H1 (cell line): ENCODE measurements at regions not wholly inside any gene's neighbourhood (a gene's known extent, or its start where the extent isn't known, plus 50 kb on each side); places are given as distances from the start of the nearest gene placed in this dataset.

Source experiments
- CTCF ChIA-PET: fragments of 300-600 bp; sonication (Branson Sonifier 250); formaldehyde crosslinking; loops from one replicate; lab custom pipeline; 2021; ENCODE audit not compliant: partially characterized antibody; lab: Charles Lee
- POLR2A ChIA-PET: fragments of 300-600 bp; sonication (Branson Sonifier 250); formaldehyde crosslinking; loops from one replicate; lab custom pipeline; 2021; ENCODE audit warnings: inconsistent platforms; ENCODE audit not compliant: partially characterized antibody; lab: Charles Lee
- DNase-seq, 2 experiments: peaks; one replicate each; pipeline versions ENCODE4 v3.0.0 to v3.0.0-alpha.2; 2010 to 2022; ENCODE audit warnings: low spot score in 2 of 2, low read depth in 1 of 2, mixed read lengths in 1 of 2
- FAIRE-seq: peaks from 2 replicates; lab custom pipeline; 2011; peaks lifted over from hg19 to GRCh38; lab: Jason Lieb, UNC
- H2AFZ ChIP-seq: 2 replicates; pipeline ENCODE4 v1.8.1; 2012; ENCODE audit warnings: low read length, inconsistent platforms
- H2AK5ac ChIP-seq: 2 replicates; pipeline ENCODE4 v1.6.1; 2013; ENCODE audit warnings: low read depth, low read length
- H2BK120ac ChIP-seq: replicated peaks from 2 replicates; pipeline ENCODE3; 2013; ENCODE audit warnings: low read depth, low read length, inconsistent platforms
- H2BK12ac ChIP-seq: 2 replicates; pipeline ENCODE4 v1.6.1; 2013; ENCODE audit warnings: low read depth, low read length
- H2BK15ac ChIP-seq: 2 replicates; pipeline ENCODE4 v1.6.1; 2013; ENCODE audit warnings: low read length
- H2BK20ac ChIP-seq: 2 replicates; pipeline ENCODE4 v1.6.1; 2013; ENCODE audit warnings: low read length
- H2BK5ac ChIP-seq: 2 replicates; pipeline ENCODE4 v1.6.1; 2013; ENCODE audit warnings: low read depth, low read length
- H3K14ac ChIP-seq: 2 replicates; pipeline ENCODE4 v1.6.1; 2013; ENCODE audit warnings: inconsistent platforms; ENCODE audit not compliant: insufficient read length
- H3K18ac ChIP-seq: 2 replicates; pipeline ENCODE4 v1.6.1; 2013; ENCODE audit warnings: low read length; ENCODE audit errors: extremely low read depth
- H3K23ac ChIP-seq: 2 replicates; pipeline ENCODE4 v1.6.1; 2013; ENCODE audit warnings: inconsistent platforms; ENCODE audit not compliant: insufficient read length
- H3K23me2 ChIP-seq: 2 replicates; pipeline ENCODE4 v1.6.1; 2013; ENCODE audit warnings: low read depth, low read length
- H3K27ac ChIP-seq: 2 replicates; pipeline ENCODE4 v1.6.1; 2011; ENCODE audit warnings: low read depth, low read length, inconsistent platforms
- H3K27me3 ChIP-seq, 4 experiments: replicated peaks in 1 of 4; 1 replicate in 1 of 4; 2 replicates in 3 of 4; pipeline versions ENCODE4 v1.6.1 to v1.8.1; 2011 to 2013; ENCODE audit warnings: low read length in 3 of 4, mild to moderate bottlenecking in 3 of 4, inconsistent platforms in 2 of 4, mixed read lengths in 2 of 4, moderate library complexity in 1 of 4; ENCODE audit not compliant: control insufficient read depth in 3 of 4, insufficient read depth in 3 of 4; ENCODE audit errors: extremely low read depth in 1 of 4
- H3K36me3 ChIP-seq, 4 experiments: 2 replicates each; pipeline versions ENCODE4 v1.6.1 to v1.8.1; 2011 to 2013; ENCODE audit warnings: mild to moderate bottlenecking in 4 of 4, low read length in 3 of 4, moderate library complexity in 2 of 4, control low read depth in 1 of 4, inconsistent platforms in 1 of 4; ENCODE audit not compliant: insufficient read depth in 4 of 4, control insufficient read depth in 2 of 4
- H3K4ac ChIP-seq: replicated peaks from 2 replicates; pipeline ENCODE3; 2013; ENCODE audit warnings: low read length, low read depth, mixed read lengths, inconsistent platforms; ENCODE audit not compliant: insufficient read length
- H3K4me1 ChIP-seq, 4 experiments: replicated peaks in 1 of 4; 1 replicate in 1 of 4; 2 replicates in 3 of 4; pipeline versions ENCODE4 v1.6.1 to v1.8.1; 2011 to 2013; ENCODE audit warnings: low read length in 3 of 4, inconsistent platforms in 2 of 4, mixed read lengths in 1 of 4; ENCODE audit not compliant: insufficient read depth in 4 of 4, control insufficient read depth in 3 of 4
- H3K4me2 ChIP-seq, 2 experiments: 2 replicates each; pipeline versions ENCODE4 v1.6.1 to v1.8.1; 2011 to 2013; ENCODE audit warnings: low read depth in 2 of 2, low read length in 2 of 2, control low read depth in 1 of 2, inconsistent platforms in 1 of 2, mild to moderate bottlenecking in 1 of 2; ENCODE audit not compliant: insufficient read depth in 1 of 2
- H3K4me3 ChIP-seq, 4 experiments: fragments of 200-600, 300-600 bp in 1 of 4; sonication (generic), shearing (Covaris generic), sonication (Bioruptor Twin) in 1 of 4; 2 replicates each; pipeline versions ENCODE4 v1.5.1 to v1.8.1; 2011 to 2016; ENCODE audit warnings: low read length in 4 of 4, low read depth in 3 of 4, control low read depth in 2 of 4, inconsistent platforms in 2 of 4, mild to moderate bottlenecking in 2 of 4, mixed read lengths in 1 of 4, moderate library complexity in 1 of 4; ENCODE audit not compliant: insufficient read depth in 2 of 4; ENCODE audit errors: extremely low read depth in 1 of 4
- H3K56ac ChIP-seq: replicated peaks from 2 replicates; pipeline ENCODE3; 2013; ENCODE audit warnings: low read depth, mild to moderate bottlenecking, mixed read lengths, low read length, inconsistent platforms; ENCODE audit not compliant: insufficient read length
- H3K79me1 ChIP-seq: 2 replicates; pipeline ENCODE4 v1.6.1; 2013; ENCODE audit warnings: low read depth, low read length, control low read depth
- H3K79me2 ChIP-seq, 2 experiments: 2 replicates each; pipeline versions ENCODE4 v1.6.1 to v1.8.1; 2012 to 2013; ENCODE audit warnings: low read length in 2 of 2, mild to moderate bottlenecking in 2 of 2, inconsistent platforms in 1 of 2; ENCODE audit not compliant: insufficient read depth in 2 of 2, control insufficient read depth in 1 of 2
- H3K9ac ChIP-seq, 4 experiments: replicated peaks in 1 of 4; 1 replicate in 1 of 4; 2 replicates in 3 of 4; pipeline versions ENCODE4 v1.6.1 to v1.8.1; 2011 to 2013; ENCODE audit warnings: low read depth in 3 of 4, low read length in 3 of 4, control low read depth in 2 of 4, mild to moderate bottlenecking in 2 of 4, moderate library complexity in 2 of 4, inconsistent platforms in 1 of 4; ENCODE audit errors: extremely low read depth in 1 of 4
- H3K9me3 ChIP-seq, 2 experiments: 2 replicates each; pipeline versions ENCODE4 v1.6.1 to v1.8.1; 2012 to 2013; ENCODE audit warnings: mild to moderate bottlenecking in 2 of 2, moderate library complexity in 2 of 2, control low read depth in 1 of 2, inconsistent platforms in 1 of 2, low read depth in 1 of 2, low read length in 1 of 2, mixed read lengths in 1 of 2; ENCODE audit not compliant: insufficient read depth in 2 of 2
- H4K20me1 ChIP-seq, 2 experiments: replicated peaks in 1 of 2; 2 replicates each; pipeline versions ENCODE3 to v1.8.1; 2011 to 2013; ENCODE audit warnings: inconsistent platforms in 2 of 2, low read length in 2 of 2, mild to moderate bottlenecking in 1 of 2; ENCODE audit not compliant: insufficient read depth in 2 of 2, control insufficient read depth in 1 of 2
- H4K5ac ChIP-seq: 2 replicates; pipeline ENCODE4 v1.6.1; 2013; ENCODE audit warnings: low read length, low read depth, mixed read lengths, inconsistent platforms; ENCODE audit not compliant: insufficient read length
- H4K8ac ChIP-seq: 2 replicates; pipeline ENCODE4 v1.8.0; 2013; ENCODE audit warnings: mild to moderate bottlenecking, moderate library complexity, low read length, inconsistent platforms; ENCODE audit not compliant: insufficient read depth; ENCODE audit errors: extremely low read depth
- H4K91ac ChIP-seq: replicated peaks from 2 replicates; pipeline ENCODE3; 2013; ENCODE audit warnings: low read length, mixed read lengths, inconsistent platforms; ENCODE audit not compliant: insufficient read length
- CBX8 ChIP-seq: fragments of 300-800, 300-1000 bp; sonication (generic); IDR thresholded peaks from 2 replicates; pipeline ENCODE4 v1.7.1; 2016; ENCODE audit warnings: low read depth, low read length, borderline replicate concordance
- EZH2 ChIP-seq: fragments of 200-600 bp; sonication (generic); IDR thresholded peaks from 2 replicates; pipeline ENCODE4 v1.7.1; 2012; ENCODE audit warnings: low read depth, mild to moderate bottlenecking, moderate library complexity, low read length, inconsistent platforms; ENCODE audit not compliant: severe bottlenecking
- GABPA ChIP-seq: IDR thresholded peaks from 2 replicates; pipeline ENCODE4 v1.6.1; 2011; ENCODE audit warnings: mild to moderate bottlenecking, low read length, moderate library complexity, borderline replicate concordance; ENCODE audit not compliant: insufficient read depth
- JUND ChIP-seq: IDR thresholded peaks from 2 replicates; pipeline ENCODE4 v1.6.1; 2011; ENCODE audit warnings: mild to moderate bottlenecking, improper control_type of control experiment, low read length
- KDM5A ChIP-seq: fragments of 200-600 bp; IDR thresholded peaks from 2 replicates; pipeline ENCODE4 v1.7.1; 2012; ENCODE audit warnings: mild to moderate bottlenecking, low read length, inconsistent platforms, mixed read lengths
- MAFK ChIP-seq: IDR thresholded peaks from 2 replicates; pipeline ENCODE4 v1.6.1; 2012; ENCODE audit warnings: low read depth, mild to moderate bottlenecking, improper control_type of control experiment, low read length
- NRF1 ChIP-seq: IDR thresholded peaks from 2 replicates; pipeline ENCODE4 v1.6.1; 2011; ENCODE audit warnings: mild to moderate bottlenecking, low read depth, low read length, improper control_type of control experiment
- POU5F1 ChIP-seq: IDR thresholded peaks from 2 replicates; pipeline ENCODE4 v1.6.1; 2011; ENCODE audit warnings: low read depth, mild to moderate bottlenecking, low read length, moderate library complexity
- RAD21 ChIP-seq, 2 experiments: IDR thresholded peaks in 1 of 2; conservative IDR thresholded peaks in 1 of 2; 2 replicates each; pipeline ENCODE4 v1.6.1; 2011; ENCODE audit warnings: low read depth in 2 of 2, low read length in 2 of 2, improper control_type of control experiment in 1 of 2, inconsistent platforms in 1 of 2, mild to moderate bottlenecking in 1 of 2, moderate library complexity in 1 of 2
- SIN3A ChIP-seq, 2 experiments: IDR thresholded peaks in 1 of 2; conservative IDR thresholded peaks in 1 of 2; 2 replicates each; pipeline ENCODE4 v1.6.1; 2011 to 2012; ENCODE audit warnings: low read length in 2 of 2, improper control_type of control experiment in 1 of 2, low read depth in 1 of 2, mild to moderate bottlenecking in 1 of 2
- SRF ChIP-seq: IDR thresholded peaks from 2 replicates; pipeline ENCODE4 v1.6.1; 2011; ENCODE audit warnings: mild to moderate bottlenecking, low read depth, low read length, moderate library complexity
- TCF12 ChIP-seq: IDR thresholded peaks from 2 replicates; pipeline ENCODE4 v1.6.1; 2011; ENCODE audit warnings: low read depth, mild to moderate bottlenecking, low read length
- TEAD4 ChIP-seq: IDR thresholded peaks from 2 replicates; pipeline ENCODE4 v1.6.1; 2012; ENCODE audit warnings: low read depth, low read length, inconsistent platforms, mixed read lengths
- WGBS, 2 experiments: shearing (Covaris generic) in 1 of 2; methylation state at CpG; one replicate each; pipeline versions ENCODE4 v1.1.6 to v1.1.7; 2013 to 2015; ENCODE audit warnings: low lambda C conversion rate in 2 of 2, mixed read lengths in 2 of 2, inconsistent platforms in 1 of 2, low coverage in 1 of 2, missing lambda C conversion rate in 1 of 2; ENCODE audit not compliant: insufficient replicate concordance in 2 of 2, insufficient coverage in 1 of 2, insufficient read length in 1 of 2; ENCODE audit errors: extremely low coverage in 1 of 2, missing lambda C conversion rate in 1 of 2; 5-methylcytosine and 5-hydroxymethylcytosine counted together

- no peak overlapping the region for H3K23ac ChIP-seq
- no peaks in the 10 kb centered on the region for H3K79me2 ChIP-seq
- H2BK12ac ChIP-seq = peak overlapping the region; percentile 2; the same call in 1 of the 2 replicates
- no peak overlapping the region for H2BK15ac ChIP-seq
- H3K4me3 ChIP-seq = no peak overlapping the region
- H3K56ac ChIP-seq = no peak overlapping the region
- no peaks in the 10 kb centered on the region for H4K20me1 ChIP-seq
- H3K4me2 ChIP-seq = peak overlapping the region in 1 of 2 experiments; percentile 69; a peak in 1 of 4 replicates
- 88% methylated on average over 1 of the region's 1 CpG; no CpG with 5 or more reads in 1 of the 2 experiments for WGBS, 2 experiments
- H2AFZ ChIP-seq = no peak overlapping the region
- H3K27me3 ChIP-seq = peaks cover 2 to 10% (median 5%) of the 10 kb centered on the region in 4 experiments; a peak in 5 of 7 replicates
- no peaks in the 10 kb centered on the region for H3K36me3 ChIP-seq
- H4K8ac ChIP-seq = no peak overlapping the region
- H3K9me3 ChIP-seq = no peaks in the 10 kb centered on the region
- FAIRE-seq (no peak), DNase-seq (no peak)
- H3K4ac ChIP-seq = peak overlapping the region; percentile 23
- peak overlapping the region; percentile 37; the same call in 1 of the 2 replicates for H2BK5ac ChIP-seq
- H3K14ac ChIP-seq = no peak overlapping the region
- peak overlapping the region; percentile 43 for H2BK120ac ChIP-seq
- H2BK20ac ChIP-seq = no peak overlapping the region; the same call in 1 of the 2 replicates
- H4K91ac ChIP-seq = peak overlapping the region; percentile 4
- ChIA-PET POLR2A (no interaction called here), CTCF (interaction anchor here (0.8 to 0.9 kb wide), 3 partner anchors 12 to 267 kb away, joined by 4 to 6 read pairs (median 4); no protein-coding TSS in a partner anchor)
- no peaks in the 10 kb centered on the region for H3K79me1 ChIP-seq
- no peaks in the 10 kb centered on the region for H3K23me2 ChIP-seq
- no peak overlapping the region for H3K27ac ChIP-seq
- H3K9ac ChIP-seq = no peak overlapping the region
- H2AK5ac ChIP-seq = no peak overlapping the region
- H3K18ac ChIP-seq = no peak overlapping the region
- H4K5ac ChIP-seq = no peak overlapping the region
- peaks cover 4 to 21% (median 17%) of the 10 kb centered on the region in 4 experiments for H3K4me1 ChIP-seq
- TF ChIP-seq POU5F1 (no peak), KDM5A (no peak), JUND (no peak), MAFK (no peak), TEAD4 (no peak), NRF1 (no peak), RAD21 (IDR thresholded peaks at IDR 0.05 in 1 of 2, conservative IDR thresholded peaks at IDR 0.05 in 1 of 2; ENCODE audit: low read depth in 2 of 2, low read length in 2 of 2) (no peak), CBX8 (no peak), SRF (no peak), SIN3A (conservative IDR thresholded peaks at IDR 0.05 in 1 of 2, IDR thresholded peaks at IDR 0.05 in 1 of 2; ENCODE audit: low read depth in 1 of 2, low read length in 2 of 2) (no peak), GABPA (no peak), EZH2 (no peak), TCF12 (no peak)
These were observed 358.0 kb downstream of the LMO4 start for GRCh38 chr1:87686671-87687070.
